Left lung (tissue), 4 donors: ENCODE measurements at regions not wholly inside any gene's neighbourhood (a gene's known extent, or its start where the extent isn't known, plus 50 kb on each side); places are given as distances from the start of the nearest gene placed in this dataset.

Experiments used
- ATAC-seq: fragments of 200-7000 bp; cut with Tn5 transposase; one replicate; pipeline ENCODE4 v1.9.1; 2020; ENCODE audit warnings: moderate library complexity
- DNase-seq, 4 donors: peaks; one replicate each; pipeline ENCODE4 v3.0.0-alpha.2; 2013 to 2020
- H3K27ac ChIP-seq, 2 donors: fragments of 200-600 bp; sonication (generic) in 1 of 2; one replicate each; pipeline versions ENCODE4 v1.5.0 to v1.8.0; 2020 to 2021
- H3K27me3 ChIP-seq, 2 donors: fragments of 200-600 bp; sonication (generic) in 1 of 2; one replicate each; pipeline versions ENCODE4 v1.5.0 to v1.8.0; 2020 to 2021
- H3K36me3 ChIP-seq, 2 donors: fragments of 200-600 bp; sonication (generic) in 1 of 2; one replicate each; pipeline versions ENCODE4 v1.5.0 to v1.8.0; 2020 to 2021
- H3K4me1 ChIP-seq, 2 donors: fragments of 200-600 bp; one replicate each; pipeline ENCODE4 v1.8.0; 2021
- H3K4me3 ChIP-seq, 2 donors: fragments of 200-600 bp; sonication (generic) in 1 of 2; one replicate each; pipeline versions ENCODE4 v1.5.0 to v1.8.0; 2020 to 2021; ENCODE audit warnings: mild to moderate bottlenecking in 1 of 2
- H3K9me3 ChIP-seq, 2 donors: fragments of 200-600 bp; sonication (generic) in 1 of 2; one replicate each; pipeline versions ENCODE4 v1.5.0 to v1.8.0; 2020 to 2021
- intact Hi-C, 2 donors: fragments of 100-400 bp; cut with DNase I; formaldehyde crosslinking; loops; one replicate each; pipeline versions ENCODE4 v1.11.2 to v1.14.2; 2022
- TF ChIP-seq, protein P1 (sequence below), 2 donors: fragments of 200-600 bp; sonication (generic) in 1 of 2; IDR thresholded peaks; one replicate each; pipeline versions ENCODE4 v1.5.0 to v1.8.0; 2021; ENCODE audit warnings: antibody characterized with exemption in 2 of 2
- donor health status: DM: no; HTN: yes; CAD: no.
- donor health status: DM: no; HTN: no; CAD: no.

DNA sequence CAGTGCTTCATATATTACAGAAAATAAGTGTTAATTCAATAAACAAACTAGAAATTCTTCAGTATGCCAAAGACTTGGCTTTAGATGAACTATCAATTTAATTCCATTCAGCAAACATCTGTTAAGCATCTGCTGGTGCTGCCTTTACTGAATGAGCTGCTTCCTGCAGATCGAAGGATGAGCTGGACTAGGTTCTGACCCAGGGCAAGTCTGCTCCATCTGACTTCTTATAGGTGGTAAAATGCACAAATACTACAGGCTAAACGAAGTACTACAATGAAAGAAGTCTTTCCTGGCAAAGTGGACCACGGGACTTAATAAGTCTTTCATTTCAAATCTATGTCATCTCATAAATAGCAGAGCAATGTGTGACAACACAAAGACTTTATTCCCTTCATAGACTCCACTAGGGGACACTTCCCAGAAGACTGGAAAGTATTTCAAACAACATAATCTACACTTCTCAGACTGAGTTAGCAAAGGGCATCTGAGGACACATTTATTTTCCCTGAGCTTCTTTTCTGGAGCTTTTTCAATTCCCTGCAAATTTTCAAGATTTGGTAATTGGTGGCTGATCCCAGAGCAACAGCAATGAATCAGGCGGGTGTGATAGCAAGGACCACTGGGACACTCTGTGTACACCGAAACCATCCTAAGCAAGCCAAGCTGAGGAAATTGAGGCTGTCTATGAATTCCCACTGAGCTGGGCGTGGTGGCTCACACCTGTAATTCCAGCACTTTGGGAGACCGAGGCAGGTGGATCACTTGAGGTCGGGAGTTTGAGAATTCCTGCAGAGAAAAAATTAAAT is 108.9 kb upstream of the FRMD4A start:
- no peak for ATAC-seq
- H3K27ac ChIP-seq = no peak overlapping the region
- no peaks in the 10 kb centered on the region for H3K4me1 ChIP-seq
- H3K4me3 ChIP-seq = no peak overlapping the region
- H3K9me3 ChIP-seq = no peaks in the 10 kb centered on the region
- DNase-seq = no peak
- H3K27me3 ChIP-seq = no peaks in the 10 kb centered on the region
- TF ChIP-seq, protein P1, sequence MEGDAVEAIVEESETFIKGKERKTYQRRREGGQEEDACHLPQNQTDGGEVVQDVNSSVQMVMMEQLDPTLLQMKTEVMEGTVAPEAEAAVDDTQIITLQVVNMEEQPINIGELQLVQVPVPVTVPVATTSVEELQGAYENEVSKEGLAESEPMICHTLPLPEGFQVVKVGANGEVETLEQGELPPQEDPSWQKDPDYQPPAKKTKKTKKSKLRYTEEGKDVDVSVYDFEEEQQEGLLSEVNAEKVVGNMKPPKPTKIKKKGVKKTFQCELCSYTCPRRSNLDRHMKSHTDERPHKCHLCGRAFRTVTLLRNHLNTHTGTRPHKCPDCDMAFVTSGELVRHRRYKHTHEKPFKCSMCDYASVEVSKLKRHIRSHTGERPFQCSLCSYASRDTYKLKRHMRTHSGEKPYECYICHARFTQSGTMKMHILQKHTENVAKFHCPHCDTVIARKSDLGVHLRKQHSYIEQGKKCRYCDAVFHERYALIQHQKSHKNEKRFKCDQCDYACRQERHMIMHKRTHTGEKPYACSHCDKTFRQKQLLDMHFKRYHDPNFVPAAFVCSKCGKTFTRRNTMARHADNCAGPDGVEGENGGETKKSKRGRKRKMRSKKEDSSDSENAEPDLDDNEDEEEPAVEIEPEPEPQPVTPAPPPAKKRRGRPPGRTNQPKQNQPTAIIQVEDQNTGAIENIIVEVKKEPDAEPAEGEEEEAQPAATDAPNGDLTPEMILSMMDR (IDR thresholded peaks at IDR 0.05) = no peak
- no peaks in the 10 kb centered on the region for H3K36me3 ChIP-seq
- intact Hi-C loops = no loop called here

DNA sequence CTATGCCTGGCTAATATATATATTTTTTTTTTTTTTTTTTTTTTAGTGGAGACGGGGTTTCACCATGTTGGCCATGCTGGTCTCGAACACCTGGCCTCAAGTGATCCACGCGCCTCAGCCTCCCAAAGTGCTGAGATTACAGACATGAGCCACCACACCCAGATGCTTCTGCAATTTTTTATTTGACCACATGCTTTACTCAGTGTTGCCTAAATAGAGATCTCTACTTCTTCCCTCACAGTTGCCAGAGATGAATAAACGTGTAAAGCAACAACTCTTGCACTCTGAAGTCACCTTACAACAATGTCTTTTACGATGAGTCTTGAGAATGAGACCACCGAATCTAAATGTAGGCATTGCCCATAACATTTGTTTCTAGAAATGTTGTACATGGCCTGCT is 107.9 kb upstream of the FRMD4A start:
- Histone ChIP-seq H3K36me3 (no peaks in the 10 kb centered on the region), H3K27me3 (no peaks in the 10 kb centered on the region), H3K4me3 (no peak overlapping the region), H3K9me3 (no peaks in the 10 kb centered on the region), H3K4me1 (no peaks in the 10 kb centered on the region), H3K27ac (no peak overlapping the region)
- TF ChIP-seq, protein P1 (IDR thresholded peaks at IDR 0.05) = no peak
- ATAC-seq (no peak), DNase-seq (no peak)
- intact Hi-C loops = no loop called here

DNA sequence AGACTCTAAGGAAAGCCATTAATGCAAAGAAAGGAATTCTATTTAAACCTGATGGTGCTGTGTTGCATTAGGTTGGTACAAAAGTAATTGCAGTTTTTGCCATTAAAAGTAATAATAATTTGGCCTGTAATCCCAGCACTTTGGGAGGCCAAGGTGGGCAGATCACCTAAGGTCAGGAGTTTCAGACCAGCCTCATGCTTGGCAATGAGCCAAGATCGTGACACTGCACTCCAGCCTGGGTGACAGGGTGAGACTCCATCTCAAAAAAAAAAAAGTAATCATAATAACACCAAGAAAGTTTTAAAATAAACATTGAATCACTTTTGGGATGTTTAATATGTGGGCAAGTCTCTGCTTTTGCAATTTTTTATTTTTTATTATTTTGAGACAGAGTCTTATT is 107.3 kb upstream of the FRMD4A start:
- H3K27ac ChIP-seq = no peak overlapping the region
- TF ChIP-seq, protein P1 (IDR thresholded peaks at IDR 0.05) = no peak
- H3K4me3 ChIP-seq = no peak overlapping the region
- H3K4me1 ChIP-seq = no peaks in the 10 kb centered on the region
- H3K27me3 ChIP-seq = no peaks in the 10 kb centered on the region
- no peak for ATAC-seq
- intact Hi-C loops = no loop called here
- DNase-seq = no peak
- no peaks in the 10 kb centered on the region for H3K9me3 ChIP-seq
- no peaks in the 10 kb centered on the region for H3K36me3 ChIP-seq

DNA sequence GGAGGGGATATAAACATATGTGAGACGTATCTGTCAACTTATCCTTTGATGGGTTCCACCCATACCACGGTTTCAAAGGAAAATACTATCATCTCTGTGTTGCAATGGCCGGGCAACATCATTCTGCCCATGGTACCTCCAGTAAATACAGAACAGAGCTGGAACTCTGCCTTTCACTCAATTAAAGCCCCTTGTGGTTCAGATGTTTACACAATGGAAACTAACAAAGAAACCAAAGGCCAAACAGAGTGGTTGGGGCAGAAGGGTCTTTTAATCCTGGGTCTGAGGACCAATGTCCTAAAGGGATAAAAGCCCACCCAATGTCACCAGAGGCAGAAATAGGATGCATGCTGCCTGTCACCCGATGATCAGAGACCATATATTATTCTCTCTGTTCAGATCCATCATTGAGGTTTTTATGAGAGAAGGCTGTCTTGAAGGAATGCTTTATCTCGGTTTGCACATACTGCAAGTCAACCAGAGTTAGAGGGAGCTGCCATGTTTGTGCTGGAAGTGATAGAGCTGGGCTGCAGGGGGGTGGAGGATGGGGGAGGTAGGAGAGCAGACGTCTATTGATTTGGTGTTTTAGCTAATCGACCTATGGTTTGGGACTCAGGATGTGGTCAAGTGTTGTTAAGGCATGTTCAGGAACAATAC is 105.4 kb upstream of the FRMD4A start:
- no peaks in the 10 kb centered on the region for H3K27me3 ChIP-seq
- no peaks in the 10 kb centered on the region for H3K9me3 ChIP-seq
- TF ChIP-seq, protein P1 (IDR thresholded peaks at IDR 0.05) = no peak
- intact Hi-C loops = no loop called here
- no peak for DNase-seq
- ATAC-seq = no peak
- no peak overlapping the region for H3K4me3 ChIP-seq
- no peaks in the 10 kb centered on the region for H3K4me1 ChIP-seq
- no peaks in the 10 kb centered on the region for H3K36me3 ChIP-seq
- H3K27ac ChIP-seq = no peak overlapping the region

- H3K9me3 ChIP-seq = no peaks in the 10 kb centered on the region
- H3K27me3 ChIP-seq = peaks cover 0 to 16% of the 10 kb centered on the region in 2 donors
- no peak for DNase-seq
- H3K36me3 ChIP-seq = no peaks in the 10 kb centered on the region
- H3K27ac ChIP-seq = no peak overlapping the region
- ATAC-seq = no peak
- TF ChIP-seq, protein P1 (IDR thresholded peaks at IDR 0.05) = no peak
- no peak overlapping the region for H3K4me3 ChIP-seq
- intact Hi-C loops = no loop called here
- H3K4me1 ChIP-seq = no peaks in the 10 kb centered on the region
These were observed 102.4 kb upstream of the FRMD4A start for GRCh38 chr10:14433147-14433546.
